Thoracic aorta (tissue), 2 donors: ENCODE measurements at regions not wholly inside any gene's neighbourhood (a gene's known extent, or its start where the extent isn't known, plus 50 kb on each side); places are given as distances from the start of the nearest gene placed in this dataset.

Experiments
- ATAC-seq: fragments of 150-250 bp; one replicate; pipeline ENCODE4 v1.8.0; 2017; ENCODE audit warnings: low read depth; ENCODE audit not compliant: insufficient number of reproducible peaks, low FRiP score
- DNase-seq: peaks from one replicate; pipeline ENCODE4 v3.0.0-alpha.2; 2020; ENCODE audit warnings: low spot score
- H3K27ac ChIP-seq, 2 donors: fragments of 200-600 bp; sonication (generic); 1 replicate in 1 of 2; 2 replicates in 1 of 2; pipeline ENCODE4 v1.5.1; 2016; ENCODE audit warnings: mild to moderate bottlenecking in 2 of 2, moderate library complexity in 2 of 2
- H3K27me3 ChIP-seq: fragments of 200-600 bp; sonication (generic); replicated peaks from 2 replicates; pipeline ENCODE4 v1.6.0; 2016; ENCODE audit warnings: mild to moderate bottlenecking; ENCODE audit not compliant: insufficient read depth
- H3K36me3 ChIP-seq: fragments of 200-600 bp; sonication (generic); one replicate; pipeline ENCODE4 v1.5.1; 2016
- H3K4me1 ChIP-seq, 2 donors: fragments of 200-600 bp; sonication (generic); 1 replicate in 1 of 2; 2 replicates in 1 of 2; pipeline versions ENCODE4 v1.5.1 to v1.6.0; 2016; ENCODE audit warnings: low read depth in 2 of 2, mild to moderate bottlenecking in 1 of 2; ENCODE audit not compliant: control insufficient read depth in 1 of 2
- H3K4me3 ChIP-seq: fragments of 200-600 bp; sonication (generic); 2 replicates; pipeline ENCODE4 v1.5.1; 2016; ENCODE audit warnings: mild to moderate bottlenecking
- H3K9me3 ChIP-seq: fragments of 200-600 bp; sonication (generic); 2 replicates; pipeline ENCODE4 v1.5.1; 2016
- TF ChIP-seq, protein P1 (sequence below): fragments of 200-600 bp; sonication (generic); IDR thresholded peaks from one replicate; pipeline ENCODE4 v1.5.1; 2019; ENCODE audit warnings: antibody characterized with exemption

DNA sequence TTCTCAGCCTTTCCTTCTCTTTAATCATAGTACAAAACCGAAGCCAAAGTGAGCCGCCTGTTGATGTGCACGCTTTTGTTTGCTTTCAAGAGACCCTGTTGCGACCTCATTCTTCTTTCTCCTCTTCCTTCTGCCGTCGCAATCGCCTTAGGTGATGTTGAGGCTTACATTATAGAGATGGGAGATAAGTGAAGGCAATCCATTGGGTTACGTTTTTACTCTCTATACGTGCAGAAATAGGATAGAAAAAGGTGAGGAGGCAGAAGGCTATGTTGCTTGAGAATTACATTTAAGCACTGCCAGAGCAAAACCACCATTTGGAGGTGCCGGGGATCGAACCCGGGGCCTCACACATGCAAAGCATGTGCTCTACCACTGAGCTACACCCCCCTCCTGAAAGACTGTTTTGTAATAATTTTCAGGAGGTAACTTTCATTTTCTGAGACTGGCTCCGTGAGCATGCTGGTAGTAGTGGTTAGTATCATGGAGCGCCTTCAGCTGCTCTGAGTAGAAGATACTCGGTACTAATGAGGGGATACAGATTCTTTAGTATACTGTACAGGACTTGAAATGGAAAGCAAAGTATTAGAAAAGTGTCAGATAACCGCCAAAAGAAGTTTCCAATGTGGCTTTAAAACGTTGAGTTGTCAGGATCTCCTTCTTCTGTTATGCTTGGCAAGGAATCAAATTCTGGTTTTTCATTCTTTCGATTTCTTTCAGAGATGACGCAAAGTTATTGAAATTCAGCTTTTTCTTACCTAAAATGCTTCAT, 165.6 kb downstream of the TRIM27 start:
- Histone ChIP-seq H3K4me1 (no peaks in the 10 kb centered on the region), H3K36me3 (no peaks in the 10 kb centered on the region), H3K27ac (no peak overlapping the region), H3K4me3 (no peak overlapping the region), H3K9me3 (no peaks in the 10 kb centered on the region), H3K27me3 (no peaks in the 10 kb centered on the region)
- no peak for DNase-seq
- TF ChIP-seq, protein P1, sequence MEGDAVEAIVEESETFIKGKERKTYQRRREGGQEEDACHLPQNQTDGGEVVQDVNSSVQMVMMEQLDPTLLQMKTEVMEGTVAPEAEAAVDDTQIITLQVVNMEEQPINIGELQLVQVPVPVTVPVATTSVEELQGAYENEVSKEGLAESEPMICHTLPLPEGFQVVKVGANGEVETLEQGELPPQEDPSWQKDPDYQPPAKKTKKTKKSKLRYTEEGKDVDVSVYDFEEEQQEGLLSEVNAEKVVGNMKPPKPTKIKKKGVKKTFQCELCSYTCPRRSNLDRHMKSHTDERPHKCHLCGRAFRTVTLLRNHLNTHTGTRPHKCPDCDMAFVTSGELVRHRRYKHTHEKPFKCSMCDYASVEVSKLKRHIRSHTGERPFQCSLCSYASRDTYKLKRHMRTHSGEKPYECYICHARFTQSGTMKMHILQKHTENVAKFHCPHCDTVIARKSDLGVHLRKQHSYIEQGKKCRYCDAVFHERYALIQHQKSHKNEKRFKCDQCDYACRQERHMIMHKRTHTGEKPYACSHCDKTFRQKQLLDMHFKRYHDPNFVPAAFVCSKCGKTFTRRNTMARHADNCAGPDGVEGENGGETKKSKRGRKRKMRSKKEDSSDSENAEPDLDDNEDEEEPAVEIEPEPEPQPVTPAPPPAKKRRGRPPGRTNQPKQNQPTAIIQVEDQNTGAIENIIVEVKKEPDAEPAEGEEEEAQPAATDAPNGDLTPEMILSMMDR = no peak
- no peak for ATAC-seq

DNA sequence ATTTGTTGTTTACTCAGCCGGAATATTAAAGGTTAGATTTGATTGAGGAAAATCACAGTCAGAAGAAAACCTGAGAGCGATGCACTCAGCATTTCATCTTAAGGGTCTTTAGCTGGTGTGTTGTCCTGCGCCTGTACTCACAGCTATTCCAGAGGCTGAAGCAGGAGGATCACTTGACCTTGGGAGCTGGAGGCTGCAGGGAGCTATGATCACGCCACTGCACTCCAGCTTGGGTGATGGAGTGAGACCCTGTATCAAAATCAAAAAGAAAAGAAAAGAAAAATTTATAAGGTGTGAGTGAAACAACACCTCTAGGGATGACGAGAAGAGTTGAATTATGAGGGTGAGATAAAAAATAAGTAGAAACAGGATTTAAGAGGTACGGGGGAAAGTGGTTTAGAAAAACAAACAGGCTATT, 165.0 kb downstream of the TRIM27 start:
- Histone ChIP-seq H3K27ac (no peak overlapping the region), H3K4me1 (no peaks in the 10 kb centered on the region), H3K27me3 (no peaks in the 10 kb centered on the region)

DNA sequence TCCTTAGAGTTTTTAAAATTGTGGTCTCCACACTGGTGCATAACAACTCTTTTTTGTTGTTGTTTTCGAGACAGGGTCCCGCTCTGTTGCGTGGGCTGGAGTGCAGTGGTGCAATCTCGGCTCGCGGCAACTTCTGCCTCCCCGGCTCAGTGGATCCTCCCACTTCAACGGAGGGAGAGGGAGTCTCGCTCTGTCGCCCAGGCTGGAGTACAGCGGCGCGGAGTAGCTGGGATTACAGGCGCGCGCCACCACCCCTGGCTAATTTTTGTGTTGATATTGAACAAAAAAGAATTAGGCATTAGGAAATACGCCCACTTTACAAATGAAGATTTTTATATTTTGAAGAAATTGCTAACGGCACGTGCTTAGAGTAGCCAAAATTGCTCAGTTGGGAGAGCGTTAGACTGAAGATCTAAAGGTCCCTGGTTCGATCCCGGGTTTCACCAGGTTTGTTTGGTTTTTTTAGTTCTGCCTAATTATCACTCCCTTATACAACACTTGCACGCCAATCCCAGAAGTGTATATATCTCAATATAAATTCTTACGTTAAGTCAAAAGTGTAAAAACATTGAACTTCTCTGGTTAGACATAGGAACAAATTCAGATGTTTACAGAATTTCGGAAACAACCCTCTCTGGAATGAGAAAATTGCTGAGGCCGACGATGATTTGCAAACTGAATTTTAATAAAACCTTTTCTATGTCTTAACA, 159.6 kb downstream of the TRIM27 start:
- DNase-seq = no peak
- Histone ChIP-seq H3K27ac (no peak overlapping the region), H3K4me3 (no peak overlapping the region), H3K9me3 (no peaks in the 10 kb centered on the region), H3K36me3 (no peaks in the 10 kb centered on the region), H3K4me1 (no peaks in the 10 kb centered on the region), H3K27me3 (no peaks in the 10 kb centered on the region)
- TF ChIP-seq, protein P1 = no peak
- ATAC-seq = no peak

More for the DNA sequence above, 165.0 kb downstream of the TRIM27 start:
- Histone ChIP-seq H3K36me3 (no peaks in the 10 kb centered on the region), H3K9me3 (no peaks in the 10 kb centered on the region), H3K4me3 (no peak overlapping the region)
- TF ChIP-seq, protein P1 = no peak
- DNase-seq = no peak
- ATAC-seq = no peak

DNA sequence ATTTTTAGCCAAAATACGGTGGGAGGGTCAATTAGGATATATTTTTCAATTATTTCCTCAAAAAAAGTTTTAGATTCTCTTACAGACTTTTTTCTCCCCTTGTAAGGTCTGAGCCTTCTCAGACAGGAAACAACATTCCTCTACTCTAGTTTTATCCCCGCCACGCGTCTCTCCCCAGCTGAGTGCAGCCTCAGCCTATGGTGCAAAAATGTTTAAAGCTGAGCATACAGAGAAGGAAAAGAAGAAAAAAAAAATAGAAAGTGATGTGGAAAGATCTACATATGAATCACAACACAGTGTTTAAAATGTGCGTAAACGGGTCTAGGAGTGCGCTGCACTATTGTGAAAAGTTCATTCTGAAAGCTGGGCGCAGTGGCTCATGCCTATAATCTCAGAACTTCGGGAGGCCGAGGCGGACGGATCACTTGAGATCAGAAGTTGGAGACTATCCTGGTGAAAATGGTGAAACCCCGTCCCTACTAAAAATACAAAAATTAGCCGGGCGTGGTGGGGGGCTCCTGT, 159.0 kb downstream of the TRIM27 start:
- no peaks in the 10 kb centered on the region for H3K4me1 ChIP-seq
- no peaks in the 10 kb centered on the region for H3K36me3 ChIP-seq
- H3K4me3 ChIP-seq = no peak overlapping the region
- TF ChIP-seq, protein P1 = no peak
- DNase-seq (no peak), ATAC-seq (no peak)
- H3K27ac ChIP-seq = no peak overlapping the region
- no peaks in the 10 kb centered on the region for H3K27me3 ChIP-seq
- H3K9me3 ChIP-seq = no peaks in the 10 kb centered on the region

DNA sequence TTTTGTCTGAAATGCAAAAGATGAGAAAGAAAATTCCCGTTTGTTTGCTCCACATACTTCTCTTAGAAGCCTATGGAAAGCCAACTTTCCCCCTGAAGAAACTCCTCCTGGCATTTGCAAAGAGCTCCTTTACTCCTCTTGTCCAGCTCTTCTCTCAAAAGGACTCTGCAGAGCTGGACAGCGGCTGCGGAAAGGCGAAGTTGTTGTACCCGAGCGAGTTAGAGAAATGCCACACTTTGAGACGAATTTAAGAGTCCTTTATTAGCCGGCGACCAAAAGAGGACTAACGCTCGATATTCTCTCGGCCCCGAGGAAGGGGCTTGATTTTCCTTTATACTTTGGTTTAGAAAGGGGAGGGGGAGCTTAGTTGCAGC, 157.8 kb downstream of the TRIM27 start:
- H3K4me1 ChIP-seq = no peaks in the 10 kb centered on the region
- ATAC-seq = no peak
- TF ChIP-seq, protein P1 = no peak
- H3K9me3 ChIP-seq = no peaks in the 10 kb centered on the region
- no peaks in the 10 kb centered on the region for H3K36me3 ChIP-seq
- DNase-seq = no peak
- no peaks in the 10 kb centered on the region for H3K27me3 ChIP-seq
- no peak overlapping the region for H3K4me3 ChIP-seq
- no peak overlapping the region for H3K27ac ChIP-seq
